ENCODE measurements at regions not wholly inside any gene's neighbourhood (a gene's known extent, or its start where the extent isn't known, plus 50 kb on each side); places are given as distances from the start of the nearest gene placed in this dataset.

DNA sequence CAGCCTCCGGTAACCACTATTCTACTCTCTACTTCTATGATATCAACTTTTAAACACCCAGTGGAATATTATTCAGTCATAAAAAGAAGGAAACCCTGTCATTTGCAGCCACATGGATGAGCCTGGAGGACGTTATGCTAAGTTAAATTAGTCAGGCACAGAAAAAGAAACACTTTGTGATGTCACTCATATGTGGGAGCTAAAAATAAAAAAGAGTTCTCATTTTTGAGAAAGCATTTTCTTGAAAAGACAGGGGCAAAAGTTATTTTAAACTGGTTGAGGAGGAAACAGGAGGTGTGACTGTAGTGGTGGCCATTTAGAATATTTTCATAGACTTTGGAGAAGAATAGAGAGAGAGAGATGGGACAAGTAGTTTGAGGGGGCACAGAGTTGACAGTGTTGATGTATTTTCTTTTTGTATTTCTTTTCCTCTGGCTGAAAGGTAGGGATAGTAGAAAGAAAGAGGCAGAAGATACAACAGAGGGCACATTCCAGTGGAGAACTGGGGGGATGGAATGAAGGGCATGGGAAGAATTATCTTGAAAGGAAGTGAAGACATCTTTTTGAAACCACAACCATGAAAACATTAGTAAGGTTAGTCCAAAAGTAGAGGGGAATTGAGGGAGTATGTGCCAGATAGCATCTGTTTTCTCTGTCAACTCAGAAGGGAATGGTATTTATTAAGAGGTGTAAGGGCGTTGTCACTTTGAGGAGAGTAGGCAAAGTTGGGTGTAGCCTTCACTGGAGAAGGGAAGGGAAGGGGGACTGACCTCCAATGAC, 181.3 kb upstream of the GMDS start:
- Histone ChIP-seq H3K9me3 (ENCODE audit: control insufficient read depth, insufficient read depth, low read length) (no peaks in the 10 kb centered on the region), H3K4me3 (ENCODE audit: low read depth, low read length) (no peak overlapping the region), H3K27ac (ENCODE audit: low read depth, low read length) (no peak overlapping the region), H3K27me3 (ENCODE audit: control insufficient read depth, insufficient read depth, low read length) (no peaks in the 10 kb centered on the region), H3K36me3 (ENCODE audit: control insufficient read depth, insufficient read depth, low read length) (no peaks in the 10 kb centered on the region), H3K9ac (ENCODE audit: low read depth, low read length) (no peak overlapping the region), H3K4me1 (ENCODE audit: control insufficient read depth, insufficient read depth, low read length) (no peaks in the 10 kb centered on the region)

DNA sequence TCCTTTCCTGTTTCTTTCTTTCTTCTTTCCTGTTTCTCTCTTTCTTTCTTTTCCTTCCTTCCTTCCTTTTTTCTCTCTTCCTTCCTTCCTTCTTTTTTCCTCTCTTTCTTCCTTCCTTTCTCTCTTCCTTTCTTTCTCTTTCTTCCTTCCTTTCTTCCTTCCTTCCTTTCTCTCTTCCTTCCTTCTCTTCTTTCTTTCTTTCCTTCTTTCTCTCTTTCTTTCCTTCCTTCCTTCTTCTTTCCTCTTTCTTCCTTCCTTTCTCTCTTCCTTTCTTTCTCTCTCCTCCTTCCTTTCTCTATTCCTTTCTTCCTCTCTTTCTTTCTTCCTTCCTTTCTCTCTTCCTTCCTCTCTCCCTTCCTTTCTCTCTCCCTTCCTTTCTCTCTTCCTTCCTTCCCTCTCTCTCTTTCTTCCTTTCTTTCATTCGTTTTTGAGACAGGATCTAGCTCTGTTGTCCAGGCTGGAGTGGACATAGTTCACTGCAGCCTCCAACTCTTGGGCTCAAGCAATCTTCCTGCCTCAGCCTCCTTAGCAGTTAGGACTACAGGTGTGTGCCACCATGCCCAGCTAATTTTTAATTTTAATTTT, 170.8 kb upstream of the GMDS start:
- Histone ChIP-seq H3K9ac (ENCODE audit: low read depth, low read length) (no peak overlapping the region), H3K4me1 (ENCODE audit: control insufficient read depth, insufficient read depth, low read length) (no peaks in the 10 kb centered on the region), H3K27ac (ENCODE audit: low read depth, low read length) (no peak overlapping the region), H3K4me3 (ENCODE audit: low read depth, low read length) (no peak overlapping the region), H3K27me3 (ENCODE audit: control insufficient read depth, insufficient read depth, low read length) (no peaks in the 10 kb centered on the region), H3K9me3 (ENCODE audit: control insufficient read depth, insufficient read depth, low read length) (no peaks in the 10 kb centered on the region), H3K36me3 (ENCODE audit: control insufficient read depth, insufficient read depth, low read length) (no peaks in the 10 kb centered on the region)

DNA sequence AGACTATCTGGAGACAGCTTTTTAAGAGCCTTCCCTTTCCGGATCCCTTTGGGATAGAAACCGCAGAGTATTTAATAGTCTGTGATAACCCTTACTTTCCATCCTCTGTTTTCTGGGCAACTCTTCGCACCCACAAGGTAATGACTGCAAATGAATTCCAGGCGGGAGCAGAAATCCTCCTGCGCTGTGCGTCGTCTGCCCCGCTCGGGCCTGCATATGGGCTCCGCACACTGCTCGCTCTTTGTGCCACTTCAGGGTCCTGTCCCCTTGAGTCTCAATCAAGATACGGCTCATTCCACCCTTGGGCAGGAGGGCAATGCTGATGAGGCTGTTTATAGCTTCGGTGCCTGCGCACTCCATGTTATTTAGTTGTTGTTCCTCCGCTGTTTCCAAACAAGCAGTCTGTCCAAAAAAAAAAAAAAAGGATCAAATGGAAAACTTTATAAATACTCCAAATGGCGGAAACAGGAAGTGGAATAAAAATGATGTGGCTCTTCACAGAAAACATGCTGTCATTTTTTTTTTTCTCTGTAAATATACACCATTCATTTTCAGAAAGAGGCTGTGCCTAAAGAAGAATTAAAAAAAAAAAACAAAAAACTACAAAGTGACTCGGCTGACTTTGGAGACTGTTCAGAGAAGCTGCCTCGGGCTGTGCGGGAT, 169.6 kb upstream of the GMDS start:
- Histone ChIP-seq H3K9me3 (ENCODE audit: control insufficient read depth, insufficient read depth, low read length) (no peaks in the 10 kb centered on the region), H3K9ac (ENCODE audit: low read depth, low read length) (no peak overlapping the region), H3K36me3 (ENCODE audit: control insufficient read depth, insufficient read depth, low read length) (no peaks in the 10 kb centered on the region), H3K27me3 (ENCODE audit: control insufficient read depth, insufficient read depth, low read length) (no peaks in the 10 kb centered on the region), H3K27ac (ENCODE audit: low read depth, low read length) (no peak overlapping the region), H3K4me3 (ENCODE audit: low read depth, low read length) (no peak overlapping the region), H3K4me1 (ENCODE audit: control insufficient read depth, insufficient read depth, low read length) (no peaks in the 10 kb centered on the region)

GRCh38 chr6:2412731-2413130, 167.3 kb upstream of the GMDS start:
- Histone ChIP-seq H3K9ac (ENCODE audit: low read depth, low read length) (no peak overlapping the region), H3K27me3 (ENCODE audit: control insufficient read depth, insufficient read depth, low read length) (no peaks in the 10 kb centered on the region), H3K27ac (ENCODE audit: low read depth, low read length) (no peak overlapping the region), H3K4me3 (ENCODE audit: low read depth, low read length) (no peak overlapping the region), H3K9me3 (ENCODE audit: control insufficient read depth, insufficient read depth, low read length) (no peaks in the 10 kb centered on the region), H3K36me3 (ENCODE audit: control insufficient read depth, insufficient read depth, low read length) (no peaks in the 10 kb centered on the region), H3K4me1 (ENCODE audit: control insufficient read depth, insufficient read depth, low read length) (no peaks in the 10 kb centered on the region)

- H3K27me3 ChIP-seq (ENCODE audit: control insufficient read depth, insufficient read depth, low read length), result no peaks in the 10 kb centered on the region
- H3K27ac ChIP-seq (ENCODE audit: low read depth, low read length), result no peak overlapping the region
- no peaks in the 10 kb centered on the region for H3K36me3 ChIP-seq (ENCODE audit: control insufficient read depth, insufficient read depth, low read length)
- H3K4me3 ChIP-seq (ENCODE audit: low read depth, low read length), result no peak overlapping the region
- H3K4me1 ChIP-seq (ENCODE audit: control insufficient read depth, insufficient read depth, low read length), result no peaks in the 10 kb centered on the region
- H3K9ac ChIP-seq (ENCODE audit: low read depth, low read length), result no peak overlapping the region
- H3K9me3 ChIP-seq (ENCODE audit: control insufficient read depth, insufficient read depth, low read length), result no peaks in the 10 kb centered on the region
Measured at GRCh38 chr6:2410656-2411380, 165.4 kb upstream of the GMDS start.

GRCh38 chr6:2407525-2407924, 162.1 kb upstream of the GMDS start:
- Histone ChIP-seq H3K9me3 (ENCODE audit: control insufficient read depth, insufficient read depth, low read length) (no peaks in the 10 kb centered on the region), H3K4me1 (ENCODE audit: control insufficient read depth, insufficient read depth, low read length) (no peaks in the 10 kb centered on the region), H3K27me3 (ENCODE audit: control insufficient read depth, insufficient read depth, low read length) (no peaks in the 10 kb centered on the region), H3K4me3 (ENCODE audit: low read depth, low read length) (no peak overlapping the region), H3K36me3 (ENCODE audit: control insufficient read depth, insufficient read depth, low read length) (no peaks in the 10 kb centered on the region), H3K9ac (ENCODE audit: low read depth, low read length) (no peak overlapping the region), H3K27ac (ENCODE audit: low read depth, low read length) (no peak overlapping the region)

GRCh38 chr6:2404211-2404929, 159.0 kb upstream of the GMDS start:
- H3K4me3 ChIP-seq (ENCODE audit: low read depth, low read length), result no peak overlapping the region
- no peaks in the 10 kb centered on the region for H3K4me1 ChIP-seq (ENCODE audit: control insufficient read depth, insufficient read depth, low read length)
- no peak overlapping the region for H3K9ac ChIP-seq (ENCODE audit: low read depth, low read length)
- H3K9me3 ChIP-seq (ENCODE audit: control insufficient read depth, insufficient read depth, low read length), result no peaks in the 10 kb centered on the region
- no peaks in the 10 kb centered on the region for H3K36me3 ChIP-seq (ENCODE audit: control insufficient read depth, insufficient read depth, low read length)
- no peaks in the 10 kb centered on the region for H3K27me3 ChIP-seq (ENCODE audit: control insufficient read depth, insufficient read depth, low read length)
- no peak overlapping the region for H3K27ac ChIP-seq (ENCODE audit: low read depth, low read length)

DNA sequence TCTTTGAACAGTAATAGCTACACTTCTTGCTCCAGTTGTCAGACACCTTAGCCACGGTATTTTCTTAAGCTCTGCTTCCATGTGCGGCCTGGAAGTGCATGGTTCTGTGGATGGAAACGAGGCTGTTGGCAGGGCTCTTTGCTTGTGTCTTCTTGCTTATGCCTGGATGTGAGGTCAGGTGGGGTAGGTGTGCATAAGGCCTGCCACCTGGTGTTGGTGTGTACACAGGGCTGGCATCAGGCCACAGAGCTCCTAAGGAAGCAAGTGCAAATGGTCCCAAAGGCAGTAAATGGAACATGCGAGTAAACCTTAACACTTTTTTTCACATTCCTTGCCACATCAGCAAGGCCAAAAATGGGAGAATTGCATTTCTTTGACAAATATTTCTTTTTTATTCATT, 158.1 kb upstream of the GMDS start:
- Histone ChIP-seq H3K36me3 (ENCODE audit: control insufficient read depth, insufficient read depth, low read length) (no peaks in the 10 kb centered on the region), H3K9me3 (ENCODE audit: control insufficient read depth, insufficient read depth, low read length) (no peaks in the 10 kb centered on the region), H3K4me3 (ENCODE audit: low read depth, low read length) (no peak overlapping the region), H3K27me3 (ENCODE audit: control insufficient read depth, insufficient read depth, low read length) (no peaks in the 10 kb centered on the region), H3K27ac (ENCODE audit: low read depth, low read length) (no peak overlapping the region), H3K9ac (ENCODE audit: low read depth, low read length) (no peak overlapping the region), H3K4me1 (ENCODE audit: control insufficient read depth, insufficient read depth, low read length) (no peaks in the 10 kb centered on the region)

GRCh38 chr6:2396846-2397630, 151.6 kb upstream of the GMDS start:
- Histone ChIP-seq H3K27ac (ENCODE audit: low read depth, low read length) (no peak overlapping the region), H3K36me3 (ENCODE audit: control insufficient read depth, insufficient read depth, low read length) (no peaks in the 10 kb centered on the region), H3K9me3 (ENCODE audit: control insufficient read depth, insufficient read depth, low read length) (peaks cover 3% of the 10 kb centered on the region; the same call in 1 of the 2 replicates), H3K9ac (ENCODE audit: low read depth, low read length) (no peak overlapping the region), H3K4me3 (ENCODE audit: low read depth, low read length) (no peak overlapping the region), H3K4me1 (ENCODE audit: control insufficient read depth, insufficient read depth, low read length) (no peaks in the 10 kb centered on the region), H3K27me3 (ENCODE audit: control insufficient read depth, insufficient read depth, low read length) (no peaks in the 10 kb centered on the region)

DNA sequence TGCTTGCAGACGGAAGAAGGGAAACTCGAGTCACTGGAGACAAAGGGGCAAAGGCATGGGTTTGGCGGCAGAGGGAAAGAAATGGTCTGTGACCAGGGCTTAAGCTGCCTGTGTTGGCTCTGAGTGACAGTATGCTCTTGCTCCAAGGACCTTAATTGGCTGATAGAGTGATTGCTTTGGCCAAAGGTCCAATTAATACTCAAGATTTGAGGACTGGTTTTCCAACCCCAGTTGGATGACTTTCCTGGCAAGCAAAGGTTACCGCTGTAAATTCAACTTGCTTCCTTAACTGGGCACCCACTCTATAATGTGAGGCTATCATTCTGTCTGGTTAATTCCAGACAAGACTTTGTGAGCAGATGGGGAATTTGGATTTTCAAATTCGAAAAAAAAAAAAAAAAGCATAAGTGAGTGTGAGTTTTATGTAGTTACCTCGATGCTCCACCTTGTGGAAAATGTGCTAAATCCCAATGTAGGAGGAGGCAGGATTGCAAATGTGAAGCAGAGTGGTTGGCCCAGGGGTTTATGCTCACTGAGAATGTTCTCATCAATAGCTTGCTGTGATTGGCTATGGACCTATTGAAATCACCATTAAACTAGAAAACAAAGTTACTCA, 150.7 kb upstream of the GMDS start:
- H3K4me3 ChIP-seq (ENCODE audit: low read depth, low read length), result no peak overlapping the region
- no peak overlapping the region for H3K27ac ChIP-seq (ENCODE audit: low read depth, low read length)
- no peaks in the 10 kb centered on the region for H3K27me3 ChIP-seq (ENCODE audit: control insufficient read depth, insufficient read depth, low read length)
- H3K36me3 ChIP-seq (ENCODE audit: control insufficient read depth, insufficient read depth, low read length), result no peaks in the 10 kb centered on the region
- H3K9me3 ChIP-seq (ENCODE audit: control insufficient read depth, insufficient read depth, low read length), result peaks cover 3% of the 10 kb centered on the region; the same call in 1 of the 2 replicates
- H3K4me1 ChIP-seq (ENCODE audit: control insufficient read depth, insufficient read depth, low read length), result no peaks in the 10 kb centered on the region
- no peak overlapping the region for H3K9ac ChIP-seq (ENCODE audit: low read depth, low read length)

All from HUES48 (cell line).